Gastroesophageal sphincter (tissue), 4 donors: ENCODE measurements at regions not wholly inside any gene's neighbourhood (a gene's known extent, or its start where the extent isn't known, plus 50 kb on each side); places are given as distances from the start of the nearest gene placed in this dataset.

Source experiments
- ATAC-seq: fragments of 150-250 bp; one replicate; pipeline ENCODE4 v1.9.1; 2016; ENCODE audit warnings: mild to moderate bottlenecking, moderate library complexity
- H3K27ac ChIP-seq, 4 donors: fragments of 200-600 bp; sonication (generic) in 3 of 4; 1 replicate in 3 of 4; 2 replicates in 1 of 4; pipeline ENCODE4 v1.5.1; 2016 to 2019
- H3K27me3 ChIP-seq: fragments of 200-600 bp; sonication (generic); one replicate; pipeline ENCODE4 v1.5.1; 2019
- H3K36me3 ChIP-seq, 2 donors: fragments of 200-600 bp; sonication (generic); one replicate each; pipeline ENCODE4 v1.5.1; 2019; ENCODE audit warnings: control low read depth in 1 of 2
- H3K4me1 ChIP-seq, 3 donors: fragments of 200-600 bp; sonication (generic); 1 replicate in 2 of 3; 2 replicates in 1 of 3; pipeline ENCODE4 v1.5.1; 2016 to 2019; ENCODE audit warnings: control low read depth in 2 of 3
- H3K4me3 ChIP-seq, 2 donors: fragments of 200-600 bp; sonication (generic); one replicate each; pipeline ENCODE4 v1.5.1; 2019; ENCODE audit warnings: mild to moderate bottlenecking in 1 of 2, moderate library complexity in 1 of 2
- H3K9me3 ChIP-seq, 3 donors: fragments of 200-600 bp; sonication (generic); one replicate each; pipeline ENCODE4 v1.5.1; 2017 to 2019; ENCODE audit warnings: control low read depth in 2 of 3
- EP300 ChIP-seq: sonication (generic); formaldehyde crosslinking; IDR thresholded peaks from one replicate; pipeline ENCODE4 v1.6.1; 2017; ENCODE audit warnings: antibody characterized with exemption, mild to moderate bottlenecking
- POLR2A ChIP-seq, 2 donors: fragments of 450-650 bp; IDR thresholded peaks; one replicate each; pipeline ENCODE4 v1.6.1; 2017; ENCODE audit warnings: antibody characterized with exemption in 2 of 2, mild to moderate bottlenecking in 2 of 2, moderate library complexity in 1 of 2
- POLR2AphosphoS5 ChIP-seq: sonication (generic); formaldehyde crosslinking; IDR thresholded peaks from one replicate; pipeline ENCODE4 v1.6.1; 2017; ENCODE audit warnings: antibody characterized with exemption
- WGBS, 2 donors: methylation state at CpG; one replicate each; pipeline ENCODE4 v1.1.5; 2018; ENCODE audit warnings: low coverage in 1 of 2; 5-methylcytosine and 5-hydroxymethylcytosine counted together
- TF ChIP-seq, protein P1 (sequence below), 4 experiments: fragments of 200-600 bp in 2 of 4; fragments of 450-650 bp in 2 of 4; sonication (generic) in 1 of 4; IDR thresholded peaks; one replicate each; pipeline ENCODE4 v1.5.1; 2017 to 2019; ENCODE audit warnings: antibody characterized with exemption in 4 of 4, mild to moderate bottlenecking in 2 of 4, moderate library complexity in 2 of 4

DNA sequence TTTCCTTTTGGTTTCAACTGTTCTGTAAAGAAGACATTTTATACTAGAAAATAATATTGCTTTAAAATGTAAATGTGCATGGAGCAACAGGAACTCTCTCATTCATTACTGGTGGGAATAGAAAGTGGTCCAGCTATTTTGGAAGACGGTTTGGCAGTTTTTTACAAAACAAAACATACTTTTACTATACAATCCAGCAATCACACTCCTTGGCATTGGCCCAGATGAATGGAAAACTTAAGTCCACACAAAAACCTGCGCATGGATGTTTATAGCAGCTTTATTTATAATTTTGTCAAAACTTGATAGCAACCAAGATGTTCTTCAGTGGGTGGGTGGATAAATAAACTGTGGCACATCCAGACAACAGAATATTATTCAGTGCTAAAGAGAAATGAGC is 49.9 kb upstream of the SEPTIN5 start:
- 59 to 69% methylated on average over 2 of the region's 2 CpGs for WGBS, 2 donors
- H3K9me3 ChIP-seq = no peaks in the 10 kb centered on the region
- no peaks in the 10 kb centered on the region for H3K36me3 ChIP-seq
- peaks cover 0 to 17% (median 6%) of the 10 kb centered on the region in 3 donors for H3K4me1 ChIP-seq
- peaks cover 20% of the 10 kb centered on the region for H3K27me3 ChIP-seq
- no peak for ATAC-seq
- TF ChIP-seq EP300 (no peak), POLR2A (IDR thresholded peaks at IDR 0.05) (no peak), POLR2AphosphoS5 (no peak)
- TF ChIP-seq, protein P1, sequence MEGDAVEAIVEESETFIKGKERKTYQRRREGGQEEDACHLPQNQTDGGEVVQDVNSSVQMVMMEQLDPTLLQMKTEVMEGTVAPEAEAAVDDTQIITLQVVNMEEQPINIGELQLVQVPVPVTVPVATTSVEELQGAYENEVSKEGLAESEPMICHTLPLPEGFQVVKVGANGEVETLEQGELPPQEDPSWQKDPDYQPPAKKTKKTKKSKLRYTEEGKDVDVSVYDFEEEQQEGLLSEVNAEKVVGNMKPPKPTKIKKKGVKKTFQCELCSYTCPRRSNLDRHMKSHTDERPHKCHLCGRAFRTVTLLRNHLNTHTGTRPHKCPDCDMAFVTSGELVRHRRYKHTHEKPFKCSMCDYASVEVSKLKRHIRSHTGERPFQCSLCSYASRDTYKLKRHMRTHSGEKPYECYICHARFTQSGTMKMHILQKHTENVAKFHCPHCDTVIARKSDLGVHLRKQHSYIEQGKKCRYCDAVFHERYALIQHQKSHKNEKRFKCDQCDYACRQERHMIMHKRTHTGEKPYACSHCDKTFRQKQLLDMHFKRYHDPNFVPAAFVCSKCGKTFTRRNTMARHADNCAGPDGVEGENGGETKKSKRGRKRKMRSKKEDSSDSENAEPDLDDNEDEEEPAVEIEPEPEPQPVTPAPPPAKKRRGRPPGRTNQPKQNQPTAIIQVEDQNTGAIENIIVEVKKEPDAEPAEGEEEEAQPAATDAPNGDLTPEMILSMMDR (IDR thresholded peaks at IDR 0.05) = no peak
- H3K27ac ChIP-seq = no peak overlapping the region
- H3K4me3 ChIP-seq = no peak overlapping the region
